Adrenal gland (tissue), 5 donors: ENCODE measurements at regions not wholly inside any gene's neighbourhood (a gene's known extent, or its start where the extent isn't known, plus 50 kb on each side); places are given as distances from the start of the nearest gene placed in this dataset.

Experiments
- POLR2A ChIP-seq, 2 donors: fragments of 450-650 bp; IDR thresholded peaks; one replicate each; pipeline ENCODE4 v1.6.1; 2017; ENCODE audit warnings: antibody characterized with exemption in 2 of 2, mild to moderate bottlenecking in 2 of 2, moderate library complexity in 1 of 2
- TF ChIP-seq, protein P1 (sequence below), 6 experiments: fragments of 450-650 bp in 4 of 6; fragments of 200-600 bp in 2 of 6; sonication (generic) in 1 of 6; IDR thresholded peaks; 1 replicate in 5 of 6; 2 replicates in 1 of 6; pipeline versions ENCODE4 v1.5.1 to v1.8.0; 2016 to 2021; ENCODE audit warnings: antibody characterized with exemption in 6 of 6, mild to moderate bottlenecking in 2 of 6, moderate library complexity in 1 of 6
- donor health status: DM: no; HTN: no; CAD: no.

DNA sequence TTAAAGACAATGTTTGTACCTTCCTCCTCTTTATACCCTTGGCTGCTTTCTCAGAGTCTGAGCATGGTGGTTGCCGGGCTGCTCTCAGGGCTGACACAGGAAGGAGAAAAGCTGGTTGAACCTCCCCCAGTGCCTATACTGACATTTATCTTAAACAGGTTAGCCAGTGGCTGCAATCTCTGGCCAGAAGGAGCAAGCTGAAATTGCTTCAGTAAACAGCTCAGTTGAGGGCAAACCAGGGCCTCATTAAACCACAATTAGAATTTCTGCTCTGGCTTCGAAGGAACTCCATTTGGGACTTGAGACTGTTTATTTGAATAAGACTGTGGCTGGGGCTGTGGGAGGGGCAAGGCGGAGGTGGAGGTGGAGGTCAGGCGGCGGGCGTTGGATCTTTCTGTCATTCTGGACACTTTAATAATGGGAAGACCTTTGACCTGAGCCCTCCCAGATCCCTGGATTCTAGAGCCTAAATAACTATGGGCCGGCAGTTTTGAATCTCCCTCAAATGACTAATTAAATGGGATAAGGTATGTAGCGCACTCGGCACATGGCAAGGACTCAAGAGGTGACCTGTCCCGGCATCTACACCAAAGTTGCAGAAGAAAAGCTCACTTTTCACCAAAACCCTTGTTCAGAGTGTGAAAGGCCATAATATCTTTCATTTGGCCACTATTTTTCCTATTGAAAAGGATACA is 120.6 kb upstream of the MYCN start:
- TF ChIP-seq, protein P1, sequence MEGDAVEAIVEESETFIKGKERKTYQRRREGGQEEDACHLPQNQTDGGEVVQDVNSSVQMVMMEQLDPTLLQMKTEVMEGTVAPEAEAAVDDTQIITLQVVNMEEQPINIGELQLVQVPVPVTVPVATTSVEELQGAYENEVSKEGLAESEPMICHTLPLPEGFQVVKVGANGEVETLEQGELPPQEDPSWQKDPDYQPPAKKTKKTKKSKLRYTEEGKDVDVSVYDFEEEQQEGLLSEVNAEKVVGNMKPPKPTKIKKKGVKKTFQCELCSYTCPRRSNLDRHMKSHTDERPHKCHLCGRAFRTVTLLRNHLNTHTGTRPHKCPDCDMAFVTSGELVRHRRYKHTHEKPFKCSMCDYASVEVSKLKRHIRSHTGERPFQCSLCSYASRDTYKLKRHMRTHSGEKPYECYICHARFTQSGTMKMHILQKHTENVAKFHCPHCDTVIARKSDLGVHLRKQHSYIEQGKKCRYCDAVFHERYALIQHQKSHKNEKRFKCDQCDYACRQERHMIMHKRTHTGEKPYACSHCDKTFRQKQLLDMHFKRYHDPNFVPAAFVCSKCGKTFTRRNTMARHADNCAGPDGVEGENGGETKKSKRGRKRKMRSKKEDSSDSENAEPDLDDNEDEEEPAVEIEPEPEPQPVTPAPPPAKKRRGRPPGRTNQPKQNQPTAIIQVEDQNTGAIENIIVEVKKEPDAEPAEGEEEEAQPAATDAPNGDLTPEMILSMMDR (IDR thresholded peaks at IDR 0.05), result no peak
- TF ChIP-seq POLR2A (IDR thresholded peaks at IDR 0.05), result no peak
